ENCODE measurements at regions not wholly inside any gene's neighbourhood (a gene's known extent, or its start where the extent isn't known, plus 50 kb on each side); places are given as distances from the start of the nearest gene placed in this dataset.

- TF ChIP-seq ZFP37 (tag by site-specific recombination; IDR thresholded peaks at IDR 0.05) (no peak), PATZ1 (tag by site-specific recombination; IDR thresholded peaks at IDR 0.05) (no peak), CTCF (tag by site-specific recombination; IDR thresholded peaks at IDR 0.05) (no peak), KLF9 (tag by site-specific recombination; IDR thresholded peaks at IDR 0.05; ENCODE audit: low read depth) (no peak), ZNF26 (tag by site-specific recombination; IDR thresholded peaks at IDR 0.05) (no peak), RBAK (tag by site-specific recombination; IDR thresholded peaks at IDR 0.05) (no peak), ZBTB26 (tag by site-specific recombination; optimal IDR thresholded peaks at IDR 0.05) (no peak), HOXC10 (CRISPR knock-in tag; IDR thresholded peaks at IDR 0.05) (no peak), ZNF214 (tag by site-specific recombination; IDR thresholded peaks at IDR 0.05; ENCODE audit: borderline replicate concordance) (no peak), TSHZ1 (tag by site-specific recombination; IDR thresholded peaks at IDR 0.05; ENCODE audit: borderline replicate concordance) (no peak), ZNF350 (tag by site-specific recombination; IDR thresholded peaks at IDR 0.05) (no peak), ZBTB21 (tag by site-specific recombination; IDR thresholded peaks at IDR 0.05) (no peak)
Observed at GRCh38 chr7:81478664-81479063, 291.2 kb downstream of the HGF start.
